B cell (primary cell): ENCODE measurements at regions not wholly inside any gene's neighbourhood (a gene's known extent, or its start where the extent isn't known, plus 50 kb on each side); places are given as distances from the start of the nearest gene placed in this dataset.

Experiments used
- EZH2 ChIP-seq: IDR thresholded peaks from 2 replicates; pipeline ENCODE4 v1.6.1; 2012; ENCODE audit warnings: borderline replicate concordance, low read depth, mild to moderate bottlenecking, moderate library complexity, low read length; ENCODE audit not compliant: insufficient read depth, poor library complexity, severe bottlenecking
- TF ChIP-seq, protein P1 (sequence below): fragments of 200-600 bp; IDR thresholded peaks from one replicate; pipeline ENCODE4 v1.8.0; 2022; ENCODE audit warnings: antibody characterized with exemption, mild to moderate bottlenecking

DNA sequence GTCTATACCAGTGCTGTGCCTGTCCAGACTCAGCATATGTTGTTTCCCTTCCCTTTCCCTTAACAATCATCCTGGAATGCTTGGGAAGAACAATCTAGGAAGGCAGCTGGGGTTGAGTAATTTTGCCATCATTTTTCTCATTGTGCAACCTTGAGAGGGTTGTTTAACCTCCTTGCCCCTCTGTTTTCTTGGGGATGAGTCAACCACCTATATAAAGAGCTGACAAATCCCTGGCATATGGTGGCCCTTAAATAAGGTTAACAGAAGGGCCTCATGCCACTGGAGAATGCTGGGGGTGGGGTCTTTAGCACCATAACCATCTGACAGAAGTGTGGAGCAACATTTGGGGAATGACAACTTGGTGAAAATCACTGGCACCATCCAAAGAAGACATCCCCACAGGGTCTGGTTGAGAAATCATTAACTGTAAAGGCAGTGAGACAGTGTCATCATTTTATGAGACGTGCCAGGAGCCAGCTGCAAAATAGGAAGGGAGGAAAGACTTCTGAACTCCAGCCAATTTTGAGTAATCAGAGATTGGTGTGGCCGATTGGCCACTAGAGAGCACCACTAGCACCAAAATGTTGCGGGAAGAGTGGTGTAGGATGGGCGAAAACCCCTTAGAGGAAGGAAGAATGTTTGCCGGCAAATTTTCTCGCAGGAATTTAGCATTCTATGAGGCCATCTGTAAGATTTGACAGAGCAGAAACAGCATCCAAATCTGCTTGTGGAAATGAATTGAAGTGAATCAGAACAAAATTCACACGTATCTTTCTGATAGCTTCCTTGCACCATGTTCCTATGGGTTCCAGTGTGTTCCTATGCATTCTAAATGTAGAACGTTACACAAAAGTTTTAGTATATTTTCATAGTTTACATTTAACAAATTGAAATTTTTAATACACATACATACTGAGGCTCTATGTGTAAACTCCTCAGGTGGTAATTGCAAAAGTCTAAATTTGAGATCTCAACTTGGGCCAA lies 113.8 kb downstream of the MSX2 start:
- TF ChIP-seq, protein P1, sequence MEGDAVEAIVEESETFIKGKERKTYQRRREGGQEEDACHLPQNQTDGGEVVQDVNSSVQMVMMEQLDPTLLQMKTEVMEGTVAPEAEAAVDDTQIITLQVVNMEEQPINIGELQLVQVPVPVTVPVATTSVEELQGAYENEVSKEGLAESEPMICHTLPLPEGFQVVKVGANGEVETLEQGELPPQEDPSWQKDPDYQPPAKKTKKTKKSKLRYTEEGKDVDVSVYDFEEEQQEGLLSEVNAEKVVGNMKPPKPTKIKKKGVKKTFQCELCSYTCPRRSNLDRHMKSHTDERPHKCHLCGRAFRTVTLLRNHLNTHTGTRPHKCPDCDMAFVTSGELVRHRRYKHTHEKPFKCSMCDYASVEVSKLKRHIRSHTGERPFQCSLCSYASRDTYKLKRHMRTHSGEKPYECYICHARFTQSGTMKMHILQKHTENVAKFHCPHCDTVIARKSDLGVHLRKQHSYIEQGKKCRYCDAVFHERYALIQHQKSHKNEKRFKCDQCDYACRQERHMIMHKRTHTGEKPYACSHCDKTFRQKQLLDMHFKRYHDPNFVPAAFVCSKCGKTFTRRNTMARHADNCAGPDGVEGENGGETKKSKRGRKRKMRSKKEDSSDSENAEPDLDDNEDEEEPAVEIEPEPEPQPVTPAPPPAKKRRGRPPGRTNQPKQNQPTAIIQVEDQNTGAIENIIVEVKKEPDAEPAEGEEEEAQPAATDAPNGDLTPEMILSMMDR = no peak
- no peak for TF ChIP-seq EZH2
